Mesenchymal stem cell (in vitro differentiated cells and primary cell): ENCODE measurements at regions not wholly inside any gene's neighbourhood (a gene's known extent, or its start where the extent isn't known, plus 50 kb on each side); places are given as distances from the start of the nearest gene placed in this dataset.

ENCODE experiments used
- DNase-seq: peaks from one replicate; pipeline ENCODE4 v3.0.0-alpha.2; 2013
- H2AFZ ChIP-seq: one replicate; pipeline ENCODE4 v1.6.1; 2013; ENCODE audit warnings: low read depth, mild to moderate bottlenecking, control low read depth, inconsistent platforms, low read length, moderate library complexity
- H2AK5ac ChIP-seq: 2 replicates; pipeline ENCODE4 v1.6.1; 2013; ENCODE audit warnings: low read length, moderate library complexity, mild to moderate bottlenecking, inconsistent platforms; ENCODE audit not compliant: severe bottlenecking
- H2BK120ac ChIP-seq: one replicate; pipeline ENCODE4 v1.6.1; 2013; ENCODE audit warnings: low read depth, mild to moderate bottlenecking, inconsistent platforms, low read length, moderate library complexity
- H2BK12ac ChIP-seq, 2 experiments: one replicate each; pipeline ENCODE4 v1.6.1; 2013; ENCODE audit warnings: inconsistent platforms in 2 of 2, low read length in 2 of 2, mild to moderate bottlenecking in 2 of 2, moderate library complexity in 2 of 2, control low read depth in 1 of 2
- H2BK15ac ChIP-seq: one replicate; pipeline ENCODE4 v1.6.1; 2013; ENCODE audit warnings: mild to moderate bottlenecking, low read depth, inconsistent platforms; ENCODE audit not compliant: poor library complexity, severe bottlenecking
- H2BK5ac ChIP-seq: 2 replicates; pipeline ENCODE4 v1.6.1; 2013; ENCODE audit warnings: low read depth, mild to moderate bottlenecking, low read length, control low read depth, inconsistent platforms; ENCODE audit not compliant: poor library complexity, severe bottlenecking
- H3K14ac ChIP-seq, 2 experiments: one replicate each; pipeline ENCODE4 v1.6.1; 2013; ENCODE audit warnings: inconsistent platforms in 2 of 2, low read length in 2 of 2, control low read depth in 1 of 2, mild to moderate bottlenecking in 1 of 2, moderate library complexity in 1 of 2
- H3K18ac ChIP-seq, 2 experiments: one replicate each; pipeline ENCODE4 v1.6.1; 2013; ENCODE audit warnings: inconsistent platforms in 2 of 2, low read length in 2 of 2, control low read depth in 1 of 2, low read depth in 1 of 2, mild to moderate bottlenecking in 1 of 2
- H3K23ac ChIP-seq, 2 experiments: one replicate each; pipeline ENCODE4 v1.6.1; 2013; ENCODE audit warnings: inconsistent platforms in 2 of 2, low read length in 2 of 2, mild to moderate bottlenecking in 2 of 2, moderate library complexity in 2 of 2, control low read depth in 1 of 2
- H3K27ac ChIP-seq: 2 replicates; pipeline ENCODE4 v1.5.1; 2013; ENCODE audit warnings: mild to moderate bottlenecking, moderate library complexity, low read length, control low read depth, inconsistent platforms; ENCODE audit not compliant: poor library complexity, severe bottlenecking
- H3K27me3 ChIP-seq, 2 experiments: 2 replicates each; pipeline versions ENCODE4 v1.6.1 to v1.7.0; 2013; ENCODE audit warnings: low read length in 2 of 2, mild to moderate bottlenecking in 2 of 2, moderate library complexity in 2 of 2, control low read depth in 1 of 2, inconsistent platforms in 1 of 2; ENCODE audit not compliant: control insufficient read depth in 1 of 2, insufficient read depth in 1 of 2
- H3K36me3 ChIP-seq, 2 experiments: 2 replicates each; pipeline versions ENCODE4 v1.6.1 to v1.7.0; 2013; ENCODE audit warnings: low read length in 2 of 2, control low read depth in 1 of 2, inconsistent platforms in 1 of 2, low read depth in 1 of 2, mild to moderate bottlenecking in 1 of 2; ENCODE audit not compliant: insufficient read depth in 2 of 2, control insufficient read depth in 1 of 2
- H3K4ac ChIP-seq, 2 experiments: one replicate each; pipeline ENCODE4 v1.6.1; 2013; ENCODE audit warnings: inconsistent platforms in 2 of 2, low read length in 2 of 2, mild to moderate bottlenecking in 2 of 2, moderate library complexity in 2 of 2, control low read depth in 1 of 2, low read depth in 1 of 2
- H3K4me1 ChIP-seq: 2 replicates; pipeline ENCODE4 v1.6.1; 2013; ENCODE audit warnings: low read depth, low read length, control low read depth; ENCODE audit not compliant: control insufficient read depth, insufficient read depth
- H3K4me2 ChIP-seq: 2 replicates; pipeline ENCODE4 v1.6.1; 2013; ENCODE audit warnings: low read length, mild to moderate bottlenecking, inconsistent platforms; ENCODE audit not compliant: poor library complexity, severe bottlenecking
- H3K4me3 ChIP-seq, 2 experiments: 2 replicates each; pipeline versions ENCODE4 v1.5.1 to v1.7.0; 2013; ENCODE audit warnings: low read length in 2 of 2, mild to moderate bottlenecking in 2 of 2, control low read depth in 1 of 2, low read depth in 1 of 2; ENCODE audit not compliant: insufficient read depth in 1 of 2
- H3K79me1 ChIP-seq: replicated peaks from 2 replicates; pipeline ENCODE4 v1.6.1; 2013; ENCODE audit warnings: mild to moderate bottlenecking, control low read depth, low read length, inconsistent platforms; ENCODE audit not compliant: poor library complexity, severe bottlenecking
- H3K9ac ChIP-seq: 2 replicates; pipeline ENCODE4 v1.7.0; 2013; ENCODE audit warnings: mild to moderate bottlenecking, low read length, moderate library complexity
- H3K9me3 ChIP-seq: 2 replicates; pipeline ENCODE4 v1.7.0; 2013; ENCODE audit warnings: mild to moderate bottlenecking, low read length; ENCODE audit not compliant: control insufficient read depth
- H4K8ac ChIP-seq: one replicate; pipeline ENCODE4 v1.6.1; 2013; ENCODE audit warnings: inconsistent platforms, mild to moderate bottlenecking, low read length, moderate library complexity
- H4K91ac ChIP-seq: one replicate; pipeline ENCODE4 v1.6.1; 2013; ENCODE audit warnings: mild to moderate bottlenecking, low read length, inconsistent platforms
- WGBS: methylation state at CpG from one replicate; pipeline ENCODE4 v1.1.7; 2013; ENCODE audit warnings: mixed read lengths; 5-methylcytosine and 5-hydroxymethylcytosine counted together

DNA sequence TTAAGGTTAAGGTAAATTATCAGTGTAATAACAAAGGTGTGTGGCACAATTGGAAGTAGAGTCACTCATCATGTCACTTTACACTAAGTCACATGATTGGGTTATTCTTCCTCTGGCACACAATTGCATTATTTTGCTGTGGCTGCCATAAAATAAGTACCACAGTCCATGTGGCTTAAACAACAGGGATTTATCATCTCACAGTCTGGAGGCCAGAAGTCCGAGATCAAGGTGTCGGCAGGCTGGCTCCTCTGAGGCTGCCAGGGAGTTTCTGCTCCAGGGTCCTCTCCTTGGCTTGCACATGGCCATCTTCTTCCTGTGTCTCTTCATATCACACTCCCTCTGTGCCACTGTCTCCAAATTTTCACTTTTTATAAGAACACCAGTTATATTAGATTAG is 421.2 kb downstream of the CMPK2 start:
- Histone ChIP-seq H3K23ac (no peak overlapping the region), H3K4me2 (no peak overlapping the region)
- 92% methylated on average over 2 of the region's 2 CpGs for WGBS

DNA sequence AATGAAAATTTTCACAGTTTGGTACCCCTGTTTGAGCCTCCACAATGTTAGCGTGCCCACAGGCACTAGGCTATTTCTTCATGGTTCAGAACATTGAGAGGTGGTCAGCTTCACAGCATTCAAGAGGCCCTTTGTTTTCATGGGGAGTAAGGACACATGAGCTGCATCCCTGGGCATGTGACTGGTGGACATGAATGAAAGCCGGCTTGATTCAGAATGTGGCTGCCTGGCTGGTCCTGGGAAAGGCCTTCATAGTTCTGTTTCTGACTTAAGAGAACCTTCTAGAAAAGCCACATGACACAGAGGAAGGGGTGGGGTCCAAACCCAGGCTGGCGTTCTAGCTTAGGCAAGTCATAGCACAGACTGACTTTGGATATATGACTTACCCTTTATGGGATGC is 420.6 kb downstream of the CMPK2 start:
- H3K18ac ChIP-seq, result no peak overlapping the region
- H3K4me1 ChIP-seq, result no peaks in the 10 kb centered on the region
- no peaks in the 10 kb centered on the region for H3K36me3 ChIP-seq
- DNase-seq, result no peak
- no peak overlapping the region for H4K8ac ChIP-seq
- no peak overlapping the region for H2BK5ac ChIP-seq
- H3K14ac ChIP-seq, result no peak overlapping the region
- no peaks in the 10 kb centered on the region for H3K9me3 ChIP-seq
- H3K9ac ChIP-seq, result no peak overlapping the region
- no peak overlapping the region for H3K27ac ChIP-seq
- no peaks in the 10 kb centered on the region for H3K27me3 ChIP-seq
- no peak overlapping the region for H2BK12ac ChIP-seq
- H2AK5ac ChIP-seq, result no peak overlapping the region
- no peak overlapping the region for H2BK15ac ChIP-seq
- no peak overlapping the region for H4K91ac ChIP-seq
- H3K4me3 ChIP-seq, result no peak overlapping the region
- 96% methylated on average over 3 of the region's 3 CpGs for WGBS
- H2AFZ ChIP-seq, result no peak overlapping the region
- H3K23ac ChIP-seq, result no peak overlapping the region
- no peak overlapping the region for H2BK120ac ChIP-seq
- no peak overlapping the region for H3K4ac ChIP-seq
- H3K4me2 ChIP-seq, result no peak overlapping the region
- H3K79me1 ChIP-seq, result no peaks in the 10 kb centered on the region

More for the DNA sequence above, 421.2 kb downstream of the CMPK2 start:
- Histone ChIP-seq H3K9me3 (no peaks in the 10 kb centered on the region), H2BK120ac (no peak overlapping the region), H2AK5ac (no peak overlapping the region), H4K91ac (no peak overlapping the region), H3K4ac (no peak overlapping the region), H3K27ac (no peak overlapping the region), H2BK12ac (no peak overlapping the region), H3K36me3 (no peaks in the 10 kb centered on the region), H4K8ac (no peak overlapping the region), H3K9ac (no peak overlapping the region), H2BK5ac (no peak overlapping the region), H3K27me3 (no peaks in the 10 kb centered on the region), H3K79me1 (no peaks in the 10 kb centered on the region), H3K4me1 (no peaks in the 10 kb centered on the region), H3K18ac (no peak overlapping the region), H3K14ac (no peak overlapping the region), H3K4me3 (no peak overlapping the region), H2AFZ (no peak overlapping the region), H2BK15ac (no peak overlapping the region)
- no peak for DNase-seq

DNA sequence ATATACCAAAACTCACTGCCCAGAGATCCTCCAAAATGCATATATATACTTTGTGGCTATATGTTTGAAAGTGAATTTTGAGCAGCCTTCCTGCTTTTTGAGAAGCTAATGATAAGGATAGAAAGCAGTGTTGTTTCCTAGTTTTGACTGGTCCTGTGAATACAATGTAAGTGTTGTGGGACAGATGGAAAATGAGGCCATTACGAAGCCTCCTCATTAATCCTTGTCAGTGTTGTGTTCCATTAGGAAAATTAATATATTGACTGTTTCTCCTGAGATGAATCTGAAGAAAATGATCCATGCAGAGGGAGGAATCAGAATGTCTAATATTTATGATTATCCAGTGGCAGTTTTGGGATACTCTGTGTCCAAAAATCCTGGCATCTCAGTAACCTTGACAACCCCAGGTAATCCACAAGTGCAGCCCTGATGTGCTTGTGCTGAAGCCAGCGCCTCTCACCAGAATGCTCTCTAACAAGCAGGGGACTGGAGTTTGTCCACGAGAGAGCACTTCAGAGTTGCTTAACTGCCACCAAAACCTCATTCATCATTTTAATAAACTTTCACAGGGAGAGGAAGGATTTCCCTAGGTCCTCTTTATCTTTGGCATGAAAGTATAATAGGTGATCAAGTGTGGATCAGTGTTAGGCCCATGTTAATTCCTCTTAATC is 418.6 kb downstream of the CMPK2 start:
- Histone ChIP-seq H2BK5ac (no peak overlapping the region), H2AK5ac (no peak overlapping the region), H3K23ac (no peak overlapping the region), H3K18ac (no peak overlapping the region), H2BK15ac (no peak overlapping the region), H4K8ac (no peak overlapping the region), H4K91ac (no peak overlapping the region), H3K4me3 (no peak overlapping the region), H3K27ac (no peak overlapping the region), H3K36me3 (no peaks in the 10 kb centered on the region), H3K9ac (no peak overlapping the region), H3K9me3 (no peaks in the 10 kb centered on the region), H2AFZ (no peak overlapping the region), H3K14ac (no peak overlapping the region), H3K4me1 (no peaks in the 10 kb centered on the region), H2BK12ac (no peak overlapping the region), H3K79me1 (no peaks in the 10 kb centered on the region), H3K27me3 (no peaks in the 10 kb centered on the region), H3K4ac (no peak overlapping the region), H2BK120ac (no peak overlapping the region), H3K4me2 (no peak overlapping the region)
- DNase-seq, result no peak
- WGBS, result 60% methylated on average over 2 of the region's 3 CpGs

- WGBS, result 89% methylated on average over 7 of the region's 7 CpGs
- no peak overlapping the region for H2BK120ac ChIP-seq
Observed at GRCh38 chr2:6448893-6449292, 416.8 kb downstream of the CMPK2 start.

More at GRCh38 chr2:6448893-6449292, 416.8 kb downstream of the CMPK2 start:
- Histone ChIP-seq H3K27ac (no peak overlapping the region), H2AK5ac (no peak overlapping the region), H3K9ac (no peak overlapping the region), H3K36me3 (no peaks in the 10 kb centered on the region), H3K23ac (no peak overlapping the region), H3K79me1 (no peaks in the 10 kb centered on the region), H2BK12ac (no peak overlapping the region), H3K27me3 (no peaks in the 10 kb centered on the region), H3K4me2 (no peak overlapping the region), H3K9me3 (no peaks in the 10 kb centered on the region), H2BK5ac (no peak overlapping the region), H2AFZ (no peak overlapping the region), H3K4ac (no peak overlapping the region), H4K91ac (no peak overlapping the region), H4K8ac (no peak overlapping the region), H3K4me3 (no peak overlapping the region), H3K4me1 (no peaks in the 10 kb centered on the region), H3K18ac (no peak overlapping the region), H3K14ac (no peak overlapping the region), H2BK15ac (no peak overlapping the region)
- DNase-seq, result no peak
